Activated CD4-positive, alpha-beta T cell treated with anti-CD3 and anti-CD28 coated beads, Interleukin-2, amount 50 U/mL, for 48 hours (primary cell): ENCODE measurements at regions not wholly inside any gene's neighbourhood (a gene's known extent, or its start where the extent isn't known, plus 50 kb on each side); places are given as distances from the start of the nearest gene placed in this dataset.

Source experiments
- DNase-seq, 2 experiments: peaks; one replicate each; pipeline ENCODE4 v3.0.0-alpha.2; 2020

GRCh38 chr10:44020322-44021111, 364.4 kb downstream of the CXCL12 start:
- DNase-seq: no peak

GRCh38 chr10:44017483-44018145, 367.3 kb downstream of the CXCL12 start:
- DNase-seq: no peak

GRCh38 chr10:44016589-44017482, 368.1 kb downstream of the CXCL12 start:
- no peak for DNase-seq

GRCh38 chr10:44015702-44016500, 367.2 kb upstream of the ZNF32 start:
- DNase-seq: no peak

- no peak for DNase-seq
These were observed 366.1 kb upstream of the ZNF32 start for GRCh38 chr10:44014644-44015250.

- DNase-seq: no peak
These were observed 365.3 kb upstream of the ZNF32 start for GRCh38 chr10:44013981-44014380.

- no peak for DNase-seq
These were observed 364.2 kb upstream of the ZNF32 start for GRCh38 chr10:44012921-44013320.

GRCh38 chr10:44011603-44011981, 362.9 kb upstream of the ZNF32 start:
- no peak for DNase-seq

- DNase-seq: peak in 1 of 2 experiments; percentile 8
These were observed 362.4 kb upstream of the ZNF32 start for GRCh38 chr10:44010873-44011602.

GRCh38 chr10:44009891-44010632, 361.4 kb upstream of the ZNF32 start:
- no peak for DNase-seq

- DNase-seq: no peak
These were observed 360.4 kb upstream of the ZNF32 start for GRCh38 chr10:44008917-44009709.

GRCh38 chr10:44008270-44008916, 359.7 kb upstream of the ZNF32 start:
- no peak for DNase-seq

GRCh38 chr10:44006771-44007170, 358.1 kb upstream of the ZNF32 start:
- DNase-seq: no peak

- no peak for DNase-seq
These were observed 357.1 kb upstream of the ZNF32 start for GRCh38 chr10:44005788-44006099.

GRCh38 chr10:44004913-44005787, 356.5 kb upstream of the ZNF32 start:
- DNase-seq: no peak

GRCh38 chr10:43998021-43998809, 349.5 kb upstream of the ZNF32 start:
- DNase-seq: no peak

- no peak for DNase-seq
These were observed 348.6 kb upstream of the ZNF32 start for GRCh38 chr10:43997330-43997729.

- no peak for DNase-seq
These were observed 345.9 kb upstream of the ZNF32 start for GRCh38 chr10:43994539-43994938.
